CD1c-positive myeloid dendritic cell (primary cell): ENCODE measurements at regions not wholly inside any gene's neighbourhood (a gene's known extent, or its start where the extent isn't known, plus 50 kb on each side); places are given as distances from the start of the nearest gene placed in this dataset.

Experiments
- DNase-seq: peaks from one replicate; pipeline ENCODE4 v3.0.0-alpha.2; 2016; ENCODE audit errors: extremely low spot score

DNA sequence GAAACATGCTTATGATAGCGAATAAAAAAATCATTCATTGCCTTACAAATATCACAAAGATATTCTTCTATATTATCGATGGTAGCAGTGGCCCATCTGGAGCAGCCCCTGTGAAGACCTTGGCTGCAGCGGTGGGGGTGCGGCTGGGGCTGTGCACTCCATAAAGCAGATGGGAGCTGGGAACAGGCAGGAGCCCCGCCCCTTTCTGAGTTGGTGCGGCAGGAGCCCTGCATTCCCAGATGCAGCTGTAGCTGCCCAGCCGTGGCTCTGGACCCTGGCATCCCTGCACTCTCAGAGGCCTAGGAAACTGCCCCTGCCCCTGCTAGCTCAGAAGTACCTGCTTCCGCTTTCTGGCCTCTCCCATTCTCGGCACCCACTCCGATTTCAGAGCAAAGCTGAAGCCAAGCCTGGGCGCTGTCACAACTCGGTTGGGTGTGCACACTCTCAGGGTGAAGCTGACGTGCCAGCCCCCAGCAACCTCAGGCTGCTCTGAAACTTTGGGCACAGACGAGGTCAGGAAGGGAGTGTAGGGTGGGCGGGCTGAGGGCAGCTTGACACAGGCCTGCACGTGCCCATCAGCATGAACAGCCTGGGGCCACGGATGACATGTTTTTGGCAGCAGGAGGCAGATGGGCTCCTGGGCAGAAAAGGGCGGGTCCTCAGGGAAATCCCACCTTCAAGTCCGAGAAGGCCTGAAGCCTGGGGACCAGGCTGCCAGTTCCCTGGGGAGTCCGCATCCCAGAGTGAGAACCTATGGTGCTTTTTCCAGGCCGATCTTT, 1440.8 kb upstream of the ACO1 start:
- no peak for DNase-seq

DNA sequence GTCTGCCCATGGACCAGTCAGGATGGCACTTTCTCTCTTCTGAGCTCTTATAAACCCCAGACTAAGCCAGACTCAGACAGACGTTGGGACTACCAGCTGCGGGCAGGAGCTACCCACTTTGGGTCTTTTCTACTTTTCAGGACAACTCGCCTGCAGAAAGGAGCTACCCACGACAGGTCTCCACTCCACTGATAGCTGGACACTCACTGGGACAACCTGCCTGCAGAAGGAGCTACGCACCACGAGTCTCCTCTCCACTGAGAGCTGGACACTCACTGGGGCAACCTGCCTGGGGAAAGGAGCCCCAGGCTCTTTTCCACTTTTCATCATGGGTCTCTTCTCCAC, 1440.2 kb upstream of the ACO1 start:
- no peak for DNase-seq

DNA sequence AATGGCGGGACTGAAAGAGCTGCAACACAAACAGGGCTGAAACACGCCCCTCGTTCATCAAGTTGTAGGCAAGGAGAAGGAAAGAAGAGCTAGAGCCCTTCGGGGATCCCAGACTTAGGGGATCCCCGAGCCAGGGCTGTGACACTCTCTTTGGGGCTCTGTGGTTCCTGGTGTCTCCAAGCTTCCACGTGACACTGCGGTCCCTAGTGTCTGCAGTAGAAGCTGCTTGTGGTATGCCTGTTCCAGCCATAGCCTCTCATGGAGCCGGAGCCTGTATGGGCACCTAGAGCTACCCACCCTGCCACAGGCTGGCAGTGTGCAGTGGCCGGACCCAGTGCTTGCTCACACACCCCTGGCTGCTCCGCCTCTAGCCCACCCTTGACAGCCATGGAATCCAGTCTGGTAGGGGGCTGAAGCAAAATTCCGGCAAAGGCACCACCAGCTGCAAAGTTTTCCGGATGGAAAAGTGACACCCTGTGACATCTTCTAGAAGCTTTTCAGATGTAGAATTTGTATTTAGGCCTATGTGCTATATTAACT, 1439.6 kb upstream of the ACO1 start:
- no peak for DNase-seq

DNA sequence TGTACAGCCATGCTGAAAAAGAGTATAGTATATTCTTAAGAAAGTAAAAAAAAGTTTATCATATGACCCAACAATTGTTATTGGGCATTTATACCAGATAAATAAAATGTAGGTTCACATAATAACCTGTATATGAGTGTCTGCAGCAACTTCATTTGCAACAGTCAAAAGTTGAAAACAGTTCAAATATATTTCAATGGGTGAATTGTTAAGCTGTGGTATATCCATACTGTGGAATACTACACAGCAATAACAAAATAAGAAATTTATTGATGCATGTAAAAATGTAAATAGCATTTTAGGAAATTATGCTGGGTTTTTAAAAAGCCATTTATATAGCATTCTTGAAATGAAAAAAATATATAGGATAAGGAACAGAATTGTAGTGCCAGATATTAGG, 1420.1 kb upstream of the ACO1 start:
- no peak for DNase-seq

DNA sequence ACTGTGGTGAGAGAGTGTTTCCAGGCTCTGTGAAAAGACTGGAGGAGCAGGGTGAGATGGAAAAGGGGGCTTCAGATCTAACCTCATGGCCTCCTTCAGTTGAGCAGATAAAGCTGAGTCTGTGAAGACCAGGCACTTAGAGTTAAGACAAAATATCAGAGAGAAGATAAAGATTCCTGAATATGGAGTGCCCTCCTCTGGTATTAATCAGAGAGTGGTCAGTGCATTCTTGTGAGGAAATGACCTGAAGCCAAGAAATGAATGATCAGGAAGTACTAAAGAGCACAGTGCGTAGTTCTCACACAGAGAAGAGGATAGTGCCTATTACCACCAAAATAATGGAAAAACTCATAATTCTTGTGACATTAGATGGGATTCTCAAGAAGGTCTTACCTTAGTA, 1417.0 kb upstream of the ACO1 start:
- no peak for DNase-seq

DNA sequence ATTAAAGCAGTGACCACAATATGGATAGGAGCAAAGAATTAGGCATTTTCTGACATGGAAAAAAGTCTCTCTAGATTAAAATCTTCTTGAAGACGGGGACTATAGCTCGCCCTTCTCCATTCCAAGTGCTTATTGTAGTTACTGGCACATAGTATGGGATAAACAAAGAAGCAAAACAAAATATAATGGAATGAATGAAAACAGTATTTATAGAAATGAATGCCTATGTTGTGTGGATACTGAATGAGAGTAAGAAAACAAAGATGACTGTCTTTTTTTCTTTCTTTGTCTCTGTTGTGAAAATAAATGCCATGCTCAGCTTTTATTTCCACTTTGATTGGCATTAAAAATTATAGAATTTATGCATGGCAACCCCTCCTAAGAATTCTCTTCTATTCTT, 1414.3 kb upstream of the ACO1 start:
- no peak for DNase-seq

DNA sequence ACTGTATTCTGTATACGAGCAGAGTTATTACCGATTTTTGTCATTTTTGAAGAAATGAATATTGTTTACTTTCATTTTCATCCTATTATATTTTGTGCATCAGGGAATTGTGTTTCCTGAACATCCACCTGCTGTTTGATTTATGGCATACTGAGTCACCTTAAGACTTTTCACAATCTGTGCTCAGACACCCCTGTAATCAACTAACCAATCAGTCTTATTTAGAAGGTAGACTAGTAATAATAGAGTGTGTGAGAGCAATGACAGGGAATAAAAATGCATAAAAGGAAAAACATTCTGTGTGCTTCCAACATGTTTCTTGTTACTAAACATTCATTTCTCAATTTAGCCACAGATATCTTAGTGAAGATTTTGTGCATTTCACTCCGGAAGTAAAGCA, 1413.6 kb upstream of the ACO1 start:
- DNase-seq, result no peak

DNA sequence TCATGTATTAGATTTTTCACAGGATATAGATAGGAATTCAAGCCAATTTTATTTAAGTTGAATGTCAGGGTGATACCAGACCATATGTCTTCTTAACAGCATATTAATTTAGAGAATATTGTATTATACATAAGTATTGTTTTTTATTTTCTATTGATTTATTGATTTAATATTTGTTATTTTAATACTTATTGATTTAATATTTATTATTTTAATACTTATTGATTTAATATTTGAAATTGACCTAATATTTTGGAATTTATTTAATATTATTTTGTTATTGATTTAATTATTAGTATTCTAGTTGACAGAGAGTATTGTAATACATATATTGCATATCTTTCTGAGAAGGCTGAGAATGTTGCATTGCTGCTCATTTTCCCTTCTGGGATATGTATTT, 1411.8 kb upstream of the ACO1 start:
- no peak for DNase-seq

DNA sequence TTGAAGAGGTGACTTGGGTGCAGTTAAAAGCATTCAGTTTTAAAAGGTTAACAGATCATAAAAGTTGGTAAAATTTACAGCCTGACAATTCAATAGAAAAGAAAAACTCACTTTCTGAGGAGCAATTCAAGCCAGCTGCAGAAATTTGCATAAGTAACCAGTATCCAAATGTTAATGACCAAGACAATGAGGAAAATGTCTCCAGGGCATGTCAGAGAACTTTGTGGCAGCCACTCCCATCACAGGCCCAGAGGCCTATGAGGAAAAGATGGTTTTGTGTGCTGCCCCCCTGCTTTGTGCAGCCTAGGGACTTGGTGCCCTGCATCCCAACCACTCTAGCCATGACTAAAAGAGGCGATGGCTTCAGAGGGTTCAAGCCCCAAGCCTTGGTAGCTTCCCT, 1406.5 kb upstream of the ACO1 start:
- no peak for DNase-seq

DNA sequence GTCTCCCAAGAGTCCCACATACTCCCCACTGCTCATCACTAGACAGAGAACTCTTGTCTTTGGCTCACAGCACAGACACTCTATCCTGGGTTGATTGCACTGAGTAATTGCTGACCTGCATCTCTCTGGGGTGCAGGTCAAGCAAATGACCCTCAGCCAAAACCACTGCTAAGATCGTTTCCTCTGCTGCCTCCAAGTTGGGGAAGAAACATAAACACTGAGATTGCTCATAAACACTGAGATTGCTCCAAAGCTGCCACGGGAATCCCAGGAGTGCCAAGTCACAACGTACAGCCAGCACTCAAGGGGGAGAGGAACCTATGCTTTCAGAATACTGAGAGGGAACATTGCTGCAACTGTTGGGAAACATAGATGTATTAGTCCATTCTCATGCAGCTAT, 1402.1 kb upstream of the ACO1 start:
- DNase-seq, result no peak

DNA sequence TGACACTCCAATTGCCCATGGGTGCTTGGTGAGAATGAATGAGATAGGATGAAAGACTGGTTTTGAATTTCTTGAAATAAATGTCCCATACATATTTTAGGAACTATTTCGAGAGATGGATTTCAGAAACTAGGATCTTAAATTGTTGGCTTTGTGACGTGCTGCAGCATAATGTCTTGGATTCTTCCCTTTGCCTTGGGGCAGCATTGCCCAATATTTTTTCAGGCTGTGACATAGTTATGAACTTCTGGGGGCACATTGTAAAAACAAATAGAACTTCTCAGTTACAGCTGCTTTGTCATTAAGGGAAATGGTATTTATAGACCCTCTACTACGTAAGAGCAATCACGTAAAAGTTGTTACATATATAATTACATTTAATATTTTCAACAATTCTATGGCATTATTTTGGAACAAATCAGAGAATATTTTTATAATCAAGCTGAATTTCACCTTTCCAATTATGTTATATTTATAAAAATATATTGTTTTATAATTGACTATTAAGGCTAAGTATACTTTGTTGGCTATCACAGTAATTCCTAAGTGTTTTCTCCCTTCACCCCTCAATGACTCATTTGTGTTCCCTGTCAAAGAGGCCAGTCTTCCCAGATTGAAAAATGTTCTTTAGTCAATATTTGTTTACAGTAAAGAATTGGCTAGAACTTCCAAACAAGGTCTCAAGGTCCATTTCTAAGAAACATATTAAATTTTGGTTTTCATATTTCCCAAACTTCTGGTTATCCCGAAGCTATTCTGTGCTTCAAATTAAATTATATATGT, 1388.3 kb upstream of the ACO1 start:
- no peak for DNase-seq

DNA sequence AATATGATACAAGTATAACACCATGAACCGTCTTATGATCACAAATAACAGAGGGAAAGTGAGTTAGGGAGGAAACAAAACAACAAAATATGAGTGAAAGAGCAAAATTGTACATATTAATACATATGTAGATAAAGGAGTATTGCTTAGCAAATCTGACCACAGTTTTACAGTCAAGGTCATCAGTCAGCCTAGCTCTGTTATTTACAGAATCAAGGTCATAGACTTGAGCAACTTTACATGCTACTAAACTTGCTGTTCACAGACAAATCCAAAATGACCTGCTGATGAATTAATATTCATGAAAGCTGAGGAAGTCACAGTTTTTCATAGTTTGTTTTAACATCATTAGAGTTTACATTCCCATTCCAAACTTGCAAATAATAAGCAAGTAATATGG, 1387.7 kb upstream of the ACO1 start:
- no peak for DNase-seq

DNA sequence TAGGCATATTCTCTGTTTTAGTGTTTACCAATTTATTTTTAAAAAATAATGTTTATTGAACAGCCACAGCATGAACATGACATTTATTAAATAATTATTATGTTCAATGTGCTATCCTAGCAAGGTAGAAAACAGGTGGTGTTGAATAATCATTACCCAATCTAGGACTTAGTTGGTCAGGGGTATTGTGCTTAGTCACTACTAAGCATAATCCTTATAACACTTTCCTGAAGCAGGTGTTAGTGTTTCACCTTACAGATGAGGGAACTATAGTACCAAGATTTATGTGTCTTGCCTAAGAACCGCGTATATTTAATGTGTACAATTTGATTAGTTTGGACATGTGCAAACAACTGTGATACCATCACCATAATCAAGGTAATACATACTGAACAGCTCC, 1387.2 kb upstream of the ACO1 start:
- DNase-seq, result no peak

DNA sequence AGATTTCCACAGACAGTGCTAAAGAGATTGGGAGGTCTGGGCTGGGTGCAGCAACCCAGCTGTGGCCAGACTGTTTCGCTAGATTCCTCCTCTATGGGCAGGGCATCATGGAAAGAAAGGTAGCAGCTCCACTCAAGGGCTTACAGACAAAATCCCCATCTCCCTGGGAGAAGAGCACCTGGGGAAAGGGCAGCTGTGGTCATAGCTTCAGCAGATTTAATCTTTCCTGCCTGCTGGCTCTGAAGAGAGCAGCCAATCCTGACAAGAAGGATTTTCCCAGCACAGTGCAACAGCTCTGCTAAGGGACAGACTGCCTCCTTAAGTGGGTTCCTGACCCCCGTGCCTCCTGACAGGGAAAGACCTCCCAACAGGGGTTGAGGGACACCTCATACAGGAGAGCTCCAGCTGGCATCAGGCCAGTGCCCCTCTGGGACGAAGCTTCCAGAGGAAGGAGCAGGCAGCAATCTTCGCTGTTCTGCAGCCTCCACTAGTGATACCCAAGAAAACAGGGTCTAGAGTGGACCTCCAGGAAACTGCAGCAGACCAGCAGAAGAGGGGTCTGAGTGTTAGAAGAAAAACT, 1379.3 kb upstream of the ACO1 start:
- no peak for DNase-seq

DNA sequence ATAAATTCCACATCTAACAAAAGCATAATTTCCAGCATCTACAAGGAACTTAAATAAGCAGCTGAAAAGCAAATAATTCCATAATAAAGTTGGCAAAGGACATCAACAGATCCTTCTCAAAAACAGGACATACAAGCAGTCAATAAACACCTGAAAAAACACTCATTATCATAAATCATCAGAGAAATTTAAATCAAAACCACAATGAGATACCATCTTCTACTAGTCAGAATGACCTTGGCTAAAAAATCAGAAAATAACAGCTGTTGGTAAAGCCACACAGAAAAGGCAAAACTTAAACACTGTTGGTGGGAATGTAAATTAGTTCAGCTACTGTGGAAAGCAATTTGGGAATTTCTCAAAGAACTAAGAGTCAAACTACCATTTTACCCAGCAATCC, 1371.1 kb upstream of the ACO1 start:
- DNase-seq, result no peak

DNA sequence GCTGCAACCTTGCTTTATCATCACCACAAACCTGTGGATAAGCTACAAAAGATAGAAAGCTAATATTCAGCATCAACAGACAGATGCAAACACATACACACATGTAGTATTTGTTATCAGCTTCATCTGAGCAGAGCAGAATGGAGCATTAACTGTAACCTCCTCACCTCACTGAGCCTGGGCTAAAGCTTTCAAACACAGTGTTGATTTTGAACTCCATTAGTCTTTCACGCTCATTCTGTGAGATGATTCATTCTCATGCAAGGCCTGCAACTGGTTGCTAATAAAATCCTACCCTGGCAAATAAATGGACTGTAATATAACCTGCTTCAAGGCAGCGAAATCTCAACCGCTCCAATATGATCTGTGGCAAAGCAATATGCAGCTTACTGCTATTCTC, 1360.6 kb upstream of the ACO1 start:
- no peak for DNase-seq

DNA sequence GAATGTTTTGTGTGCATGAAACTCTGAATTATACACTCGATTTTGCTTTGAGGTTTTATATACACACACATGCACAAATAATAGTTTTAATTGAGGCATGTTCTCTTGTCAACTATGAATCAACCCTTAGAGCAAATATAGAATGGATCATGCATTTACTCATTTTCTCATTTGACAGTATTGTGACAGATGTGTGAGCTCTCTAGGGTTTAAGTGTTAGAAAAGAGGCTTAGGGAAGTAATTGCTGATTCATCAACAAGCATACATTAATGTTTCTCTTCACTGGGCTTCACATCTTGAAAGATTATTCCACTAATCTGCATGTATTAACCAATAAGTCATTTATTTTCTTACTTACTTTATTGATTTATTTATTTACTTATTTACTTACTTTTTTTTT, 1356.8 kb upstream of the ACO1 start:
- no peak for DNase-seq

DNA sequence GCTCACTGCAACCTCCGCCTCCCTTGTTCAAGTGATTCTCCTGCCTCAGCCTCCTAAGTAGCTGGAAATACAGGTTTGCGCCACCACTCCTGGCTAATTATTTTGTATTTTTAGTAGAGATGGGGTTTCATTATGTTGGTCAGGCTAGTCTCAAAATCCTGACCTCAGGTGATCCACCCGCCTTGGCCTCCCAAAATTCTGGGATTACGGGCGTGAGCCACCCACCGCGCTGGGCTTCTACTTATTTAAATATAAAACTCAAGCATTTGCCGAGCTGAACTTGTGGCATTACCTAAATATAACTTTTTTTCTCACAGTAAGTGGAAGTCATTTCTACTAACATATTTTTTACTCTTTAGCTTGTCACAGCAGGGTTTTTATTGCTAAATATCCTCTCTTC, 1356.3 kb upstream of the ACO1 start:
- DNase-seq, result no peak

DNA sequence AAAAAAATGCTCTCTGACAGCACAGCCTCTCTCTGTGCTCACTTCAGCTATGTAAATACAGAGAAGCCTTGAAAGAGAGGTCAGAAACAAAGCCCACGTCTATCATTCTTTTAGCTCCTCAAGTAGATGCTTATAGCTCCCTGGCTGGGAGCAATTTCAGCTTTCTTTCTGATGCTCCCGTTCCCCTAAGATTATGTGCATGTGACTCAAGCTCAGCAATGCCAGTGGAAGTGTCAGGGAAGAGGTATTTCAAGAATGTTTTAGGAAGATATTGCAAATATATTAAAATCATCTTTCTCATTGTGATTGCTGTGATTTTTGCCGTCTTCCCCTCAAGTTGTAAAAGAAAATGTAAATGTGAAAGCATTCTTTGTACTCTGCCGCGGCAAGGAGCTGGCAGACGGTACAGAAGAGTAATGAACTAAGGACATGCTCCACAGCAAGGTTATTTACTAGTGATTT, 1353.7 kb upstream of the ACO1 start:
- DNase-seq, result no peak

DNA sequence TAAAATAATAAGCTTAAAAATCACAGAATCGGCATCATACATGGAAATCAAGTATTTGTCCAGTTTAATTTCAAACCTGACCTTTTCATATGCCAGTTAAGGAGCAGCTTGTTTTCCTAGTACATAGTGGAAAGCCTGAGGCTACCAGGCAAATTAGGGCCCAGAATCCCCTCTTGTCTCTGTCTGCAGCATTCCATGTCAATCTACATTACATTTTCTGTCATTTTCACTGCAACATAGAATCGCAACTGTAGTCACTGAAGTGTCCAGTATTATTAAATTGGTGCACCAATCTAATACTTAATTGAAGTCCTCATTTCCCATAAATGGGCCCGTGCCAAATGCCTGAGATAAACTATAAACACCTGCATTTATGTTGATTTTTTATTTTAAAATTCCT, 1352.2 kb upstream of the ACO1 start:
- DNase-seq, result no peak

DNA sequence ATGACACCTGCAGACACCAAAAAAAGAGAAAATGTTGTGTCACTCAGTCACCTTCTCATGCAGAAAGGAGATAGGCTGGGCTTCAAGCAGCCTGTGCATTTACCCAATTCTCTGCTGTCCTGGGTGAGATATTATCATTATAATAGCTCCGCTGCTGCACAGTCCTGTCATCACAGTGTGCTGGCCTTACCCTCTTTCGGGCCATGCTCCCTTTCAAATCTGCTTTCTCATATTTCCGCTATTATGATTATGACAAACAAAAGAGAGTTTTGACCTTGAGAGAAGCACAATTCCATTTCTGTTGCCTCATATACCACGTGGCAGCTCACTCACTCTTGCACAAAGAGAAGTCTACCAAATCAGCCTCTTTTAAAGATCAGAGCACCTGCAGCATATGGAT, 1350.1 kb upstream of the ACO1 start:
- DNase-seq, result no peak

DNA sequence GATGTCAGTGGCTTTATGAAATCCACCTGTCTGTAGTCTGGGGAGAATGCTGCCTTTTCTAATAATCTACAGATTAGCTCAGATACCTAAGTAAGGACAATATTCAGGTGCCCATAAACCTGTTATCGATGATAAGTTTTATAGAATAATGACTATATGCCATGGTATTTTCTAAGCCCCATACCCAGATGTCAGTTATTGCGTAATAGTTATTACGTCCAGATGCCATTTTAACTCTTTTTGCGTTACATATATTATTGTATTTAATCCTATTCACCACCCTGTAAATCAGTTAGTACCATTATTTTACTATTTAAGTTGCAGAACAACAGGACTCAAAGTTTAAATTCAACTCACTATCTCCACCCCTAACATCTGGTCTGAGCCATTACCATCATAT, 1343.9 kb upstream of the ACO1 start:
- DNase-seq, result no peak

DNA sequence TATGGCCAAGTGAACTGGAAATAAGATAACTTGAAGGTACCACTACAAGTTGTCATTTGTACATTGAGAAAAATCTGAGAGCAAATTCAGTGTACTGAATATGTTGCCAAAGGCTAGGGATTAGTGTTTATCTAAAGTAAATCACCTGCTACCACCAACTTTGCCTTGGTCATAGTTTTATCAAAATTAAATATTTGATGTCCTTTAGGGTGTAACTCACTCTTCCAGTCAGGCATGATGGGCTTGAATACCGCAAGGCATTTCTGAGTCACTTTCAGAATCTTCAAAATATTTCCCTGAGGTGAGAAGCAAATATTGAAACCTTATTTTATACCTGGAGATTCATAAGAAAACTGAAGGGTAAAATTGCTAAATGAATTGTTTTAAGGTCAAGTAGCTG, 1338.6 kb upstream of the ACO1 start:
- DNase-seq, result no peak
